H1 (cell line): ENCODE measurements at regions not wholly inside any gene's neighbourhood (a gene's known extent, or its start where the extent isn't known, plus 50 kb on each side); places are given as distances from the start of the nearest gene placed in this dataset.

Experiments
- CTCF ChIA-PET: fragments of 300-600 bp; sonication (Branson Sonifier 250); formaldehyde crosslinking; loops from one replicate; lab custom pipeline; 2021; ENCODE audit not compliant: partially characterized antibody; lab: Charles Lee
- POLR2A ChIA-PET: fragments of 300-600 bp; sonication (Branson Sonifier 250); formaldehyde crosslinking; loops from one replicate; lab custom pipeline; 2021; ENCODE audit warnings: inconsistent platforms; ENCODE audit not compliant: partially characterized antibody; lab: Charles Lee
- DNase-seq, 2 experiments: peaks; one replicate each; pipeline versions ENCODE4 v3.0.0 to v3.0.0-alpha.2; 2010 to 2022; ENCODE audit warnings: low spot score in 2 of 2, low read depth in 1 of 2, mixed read lengths in 1 of 2
- FAIRE-seq: peaks from 2 replicates; lab custom pipeline; 2011; peaks lifted over from hg19 to GRCh38; lab: Jason Lieb, UNC
- H2AFZ ChIP-seq: 2 replicates; pipeline ENCODE4 v1.8.1; 2012; ENCODE audit warnings: low read length, inconsistent platforms
- H2AK5ac ChIP-seq: 2 replicates; pipeline ENCODE4 v1.6.1; 2013; ENCODE audit warnings: low read depth, low read length
- H2BK120ac ChIP-seq: replicated peaks from 2 replicates; pipeline ENCODE3; 2013; ENCODE audit warnings: low read depth, low read length, inconsistent platforms
- H2BK12ac ChIP-seq: 2 replicates; pipeline ENCODE4 v1.6.1; 2013; ENCODE audit warnings: low read depth, low read length
- H2BK15ac ChIP-seq: 2 replicates; pipeline ENCODE4 v1.6.1; 2013; ENCODE audit warnings: low read length
- H2BK20ac ChIP-seq: 2 replicates; pipeline ENCODE4 v1.6.1; 2013; ENCODE audit warnings: low read length
- H2BK5ac ChIP-seq: 2 replicates; pipeline ENCODE4 v1.6.1; 2013; ENCODE audit warnings: low read depth, low read length
- H3K14ac ChIP-seq: 2 replicates; pipeline ENCODE4 v1.6.1; 2013; ENCODE audit warnings: inconsistent platforms; ENCODE audit not compliant: insufficient read length
- H3K18ac ChIP-seq: 2 replicates; pipeline ENCODE4 v1.6.1; 2013; ENCODE audit warnings: low read length; ENCODE audit errors: extremely low read depth
- H3K23ac ChIP-seq: 2 replicates; pipeline ENCODE4 v1.6.1; 2013; ENCODE audit warnings: inconsistent platforms; ENCODE audit not compliant: insufficient read length
- H3K23me2 ChIP-seq: 2 replicates; pipeline ENCODE4 v1.6.1; 2013; ENCODE audit warnings: low read depth, low read length
- H3K27ac ChIP-seq: 2 replicates; pipeline ENCODE4 v1.6.1; 2011; ENCODE audit warnings: low read depth, low read length, inconsistent platforms
- H3K27me3 ChIP-seq, 4 experiments: replicated peaks in 1 of 4; 1 replicate in 1 of 4; 2 replicates in 3 of 4; pipeline versions ENCODE4 v1.6.1 to v1.8.1; 2011 to 2013; ENCODE audit warnings: low read length in 3 of 4, mild to moderate bottlenecking in 3 of 4, inconsistent platforms in 2 of 4, mixed read lengths in 2 of 4, moderate library complexity in 1 of 4; ENCODE audit not compliant: control insufficient read depth in 3 of 4, insufficient read depth in 3 of 4; ENCODE audit errors: extremely low read depth in 1 of 4
- H3K36me3 ChIP-seq, 4 experiments: 2 replicates each; pipeline versions ENCODE4 v1.6.1 to v1.8.1; 2011 to 2013; ENCODE audit warnings: mild to moderate bottlenecking in 4 of 4, low read length in 3 of 4, moderate library complexity in 2 of 4, control low read depth in 1 of 4, inconsistent platforms in 1 of 4; ENCODE audit not compliant: insufficient read depth in 4 of 4, control insufficient read depth in 2 of 4
- H3K4ac ChIP-seq: replicated peaks from 2 replicates; pipeline ENCODE3; 2013; ENCODE audit warnings: low read length, low read depth, mixed read lengths, inconsistent platforms; ENCODE audit not compliant: insufficient read length
- H3K4me1 ChIP-seq, 4 experiments: replicated peaks in 1 of 4; 1 replicate in 1 of 4; 2 replicates in 3 of 4; pipeline versions ENCODE4 v1.6.1 to v1.8.1; 2011 to 2013; ENCODE audit warnings: low read length in 3 of 4, inconsistent platforms in 2 of 4, mixed read lengths in 1 of 4; ENCODE audit not compliant: insufficient read depth in 4 of 4, control insufficient read depth in 3 of 4
- H3K4me2 ChIP-seq, 2 experiments: 2 replicates each; pipeline versions ENCODE4 v1.6.1 to v1.8.1; 2011 to 2013; ENCODE audit warnings: low read depth in 2 of 2, low read length in 2 of 2, control low read depth in 1 of 2, inconsistent platforms in 1 of 2, mild to moderate bottlenecking in 1 of 2; ENCODE audit not compliant: insufficient read depth in 1 of 2
- H3K4me3 ChIP-seq, 4 experiments: fragments of 200-600, 300-600 bp in 1 of 4; sonication (generic), shearing (Covaris generic), sonication (Bioruptor Twin) in 1 of 4; 2 replicates each; pipeline versions ENCODE4 v1.5.1 to v1.8.1; 2011 to 2016; ENCODE audit warnings: low read length in 4 of 4, low read depth in 3 of 4, control low read depth in 2 of 4, inconsistent platforms in 2 of 4, mild to moderate bottlenecking in 2 of 4, mixed read lengths in 1 of 4, moderate library complexity in 1 of 4; ENCODE audit not compliant: insufficient read depth in 2 of 4; ENCODE audit errors: extremely low read depth in 1 of 4
- H3K56ac ChIP-seq: replicated peaks from 2 replicates; pipeline ENCODE3; 2013; ENCODE audit warnings: low read depth, mild to moderate bottlenecking, mixed read lengths, low read length, inconsistent platforms; ENCODE audit not compliant: insufficient read length
- H3K79me1 ChIP-seq: 2 replicates; pipeline ENCODE4 v1.6.1; 2013; ENCODE audit warnings: low read depth, low read length, control low read depth
- H3K79me2 ChIP-seq, 2 experiments: 2 replicates each; pipeline versions ENCODE4 v1.6.1 to v1.8.1; 2012 to 2013; ENCODE audit warnings: low read length in 2 of 2, mild to moderate bottlenecking in 2 of 2, inconsistent platforms in 1 of 2; ENCODE audit not compliant: insufficient read depth in 2 of 2, control insufficient read depth in 1 of 2
- H3K9ac ChIP-seq, 4 experiments: replicated peaks in 1 of 4; 1 replicate in 1 of 4; 2 replicates in 3 of 4; pipeline versions ENCODE4 v1.6.1 to v1.8.1; 2011 to 2013; ENCODE audit warnings: low read depth in 3 of 4, low read length in 3 of 4, control low read depth in 2 of 4, mild to moderate bottlenecking in 2 of 4, moderate library complexity in 2 of 4, inconsistent platforms in 1 of 4; ENCODE audit errors: extremely low read depth in 1 of 4
- H3K9me3 ChIP-seq, 2 experiments: 2 replicates each; pipeline versions ENCODE4 v1.6.1 to v1.8.1; 2012 to 2013; ENCODE audit warnings: mild to moderate bottlenecking in 2 of 2, moderate library complexity in 2 of 2, control low read depth in 1 of 2, inconsistent platforms in 1 of 2, low read depth in 1 of 2, low read length in 1 of 2, mixed read lengths in 1 of 2; ENCODE audit not compliant: insufficient read depth in 2 of 2
- H4K20me1 ChIP-seq, 2 experiments: replicated peaks in 1 of 2; 2 replicates each; pipeline versions ENCODE3 to v1.8.1; 2011 to 2013; ENCODE audit warnings: inconsistent platforms in 2 of 2, low read length in 2 of 2, mild to moderate bottlenecking in 1 of 2; ENCODE audit not compliant: insufficient read depth in 2 of 2, control insufficient read depth in 1 of 2
- H4K5ac ChIP-seq: 2 replicates; pipeline ENCODE4 v1.6.1; 2013; ENCODE audit warnings: low read length, low read depth, mixed read lengths, inconsistent platforms; ENCODE audit not compliant: insufficient read length
- H4K8ac ChIP-seq: 2 replicates; pipeline ENCODE4 v1.8.0; 2013; ENCODE audit warnings: mild to moderate bottlenecking, moderate library complexity, low read length, inconsistent platforms; ENCODE audit not compliant: insufficient read depth; ENCODE audit errors: extremely low read depth
- H4K91ac ChIP-seq: replicated peaks from 2 replicates; pipeline ENCODE3; 2013; ENCODE audit warnings: low read length, mixed read lengths, inconsistent platforms; ENCODE audit not compliant: insufficient read length
- ATF3 ChIP-seq: IDR thresholded peaks from 2 replicates; pipeline ENCODE4 v1.6.1; 2011; ENCODE audit warnings: low read depth, mild to moderate bottlenecking, low read length; ENCODE audit not compliant: insufficient read depth
- BCL11A ChIP-seq, 2 experiments: IDR thresholded peaks; one replicate each; pipeline ENCODE4 v1.6.1; 2011; ENCODE audit warnings: low read depth in 2 of 2, low read length in 2 of 2, mild to moderate bottlenecking in 2 of 2
- KDM4A ChIP-seq: IDR thresholded peaks from one replicate; pipeline ENCODE4 v1.7.1; 2012; ENCODE audit warnings: low read depth, mild to moderate bottlenecking, moderate library complexity, low read length, inconsistent platforms; ENCODE audit not compliant: severe bottlenecking
- RFX5 ChIP-seq: IDR thresholded peaks from 2 replicates; pipeline ENCODE4 v1.6.1; 2011; ENCODE audit warnings: low read depth, low read length, improper control_type of control experiment, borderline replicate concordance
- RXRA ChIP-seq: IDR thresholded peaks from 2 replicates; pipeline ENCODE4 v1.6.1; 2011; ENCODE audit warnings: low read depth, mild to moderate bottlenecking, low read length, moderate library complexity; ENCODE audit not compliant: insufficient read depth
- WGBS, 2 experiments: shearing (Covaris generic) in 1 of 2; methylation state at CpG; one replicate each; pipeline versions ENCODE4 v1.1.6 to v1.1.7; 2013 to 2015; ENCODE audit warnings: low lambda C conversion rate in 2 of 2, mixed read lengths in 2 of 2, inconsistent platforms in 1 of 2, low coverage in 1 of 2, missing lambda C conversion rate in 1 of 2; ENCODE audit not compliant: insufficient replicate concordance in 2 of 2, insufficient coverage in 1 of 2, insufficient read length in 1 of 2; ENCODE audit errors: extremely low coverage in 1 of 2, missing lambda C conversion rate in 1 of 2; 5-methylcytosine and 5-hydroxymethylcytosine counted together

GRCh38 chr18:72181241-72181764, 362.8 kb downstream of the CBLN2 start:
- 97% methylated on average over 4 of the region's 4 CpGs; no CpG with 5 or more reads in 1 of the 2 experiments for WGBS, 2 experiments
- Histone ChIP-seq H3K4me1 (no peaks in the 10 kb centered on the region), H3K4ac (no peak overlapping the region), H3K79me2 (no peaks in the 10 kb centered on the region), H4K5ac (no peak overlapping the region), H2BK12ac (no peak overlapping the region), H3K14ac (no peak overlapping the region), H3K79me1 (no peaks in the 10 kb centered on the region), H4K20me1 (no peaks in the 10 kb centered on the region), H3K56ac (no peak overlapping the region), H2BK5ac (no peak overlapping the region), H3K23me2 (no peaks in the 10 kb centered on the region; the same call in 1 of the 2 replicates), H2BK120ac (no peak overlapping the region), H4K8ac (no peak overlapping the region), H2AK5ac (no peak overlapping the region), H2BK20ac (no peak overlapping the region), H3K4me3 (no peak overlapping the region), H4K91ac (no peak overlapping the region), H3K27ac (no peak overlapping the region), H3K36me3 (no peaks in the 10 kb centered on the region), H3K27me3 (no peaks in the 10 kb centered on the region), H3K23ac (no peak overlapping the region), H3K18ac (no peak overlapping the region), H3K9ac (no peak overlapping the region), H3K4me2 (no peak overlapping the region), H2BK15ac (no peak overlapping the region), H2AFZ (no peak overlapping the region), H3K9me3 (peaks cover 40 to 47% of the 10 kb centered on the region in 2 experiments)
- no peak for TF ChIP-seq KDM4A
- TF ChIP-seq ATF3: no peak
- no peak for TF ChIP-seq RFX5
- TF ChIP-seq RXRA: no peak
- TF ChIP-seq BCL11A (IDR thresholded peaks at IDR 0.05; ENCODE audit: low read depth in 2 of 2, low read length in 2 of 2): no peak
- DNase-seq (no peak), FAIRE-seq (no peak)
- ChIA-PET CTCF (no interaction called here), POLR2A (no interaction called here)
